ENCODE measurements at regions not wholly inside any gene's neighbourhood (a gene's known extent, or its start where the extent isn't known, plus 50 kb on each side); places are given as distances from the start of the nearest gene placed in this dataset.
"Not testable (repeated sequence)": the region's sequence is repeated elsewhere in the genome, so short reads cannot be mapped to it uniquely, and the experiment has no call there.

DNA sequence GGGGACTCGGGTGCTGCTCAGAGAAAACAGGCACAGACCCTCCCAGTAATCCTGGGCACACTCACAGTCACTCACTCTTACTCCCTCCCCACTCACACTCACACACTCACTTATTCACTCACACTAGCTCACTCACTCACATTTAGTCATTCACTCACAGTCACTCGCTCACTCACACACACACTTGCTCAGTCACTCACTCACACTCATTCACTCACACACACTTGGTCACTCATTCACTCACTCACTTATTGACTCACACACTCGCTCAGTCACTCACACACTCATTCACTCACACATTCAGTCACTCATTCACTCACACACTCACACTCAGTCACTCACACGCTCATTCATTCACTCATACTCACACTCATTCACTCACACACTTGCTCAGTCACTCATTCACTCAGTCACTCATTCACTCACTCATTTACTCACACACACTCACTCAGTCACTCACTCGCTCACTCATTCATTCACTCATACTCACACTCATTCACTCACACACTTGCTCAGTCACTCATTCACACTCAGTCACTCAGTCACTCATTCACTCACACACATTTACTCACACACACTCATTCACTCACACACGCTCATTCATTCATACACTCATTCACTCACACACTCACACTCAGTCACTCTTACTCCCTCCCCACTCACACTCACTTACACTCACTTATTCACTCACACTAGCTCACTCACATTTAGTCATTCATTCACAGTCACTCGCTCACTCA lies 164.2 kb upstream of the C1orf174 start:
- DNase-seq (ENCODE audit: low spot score) = no peak

DNA sequence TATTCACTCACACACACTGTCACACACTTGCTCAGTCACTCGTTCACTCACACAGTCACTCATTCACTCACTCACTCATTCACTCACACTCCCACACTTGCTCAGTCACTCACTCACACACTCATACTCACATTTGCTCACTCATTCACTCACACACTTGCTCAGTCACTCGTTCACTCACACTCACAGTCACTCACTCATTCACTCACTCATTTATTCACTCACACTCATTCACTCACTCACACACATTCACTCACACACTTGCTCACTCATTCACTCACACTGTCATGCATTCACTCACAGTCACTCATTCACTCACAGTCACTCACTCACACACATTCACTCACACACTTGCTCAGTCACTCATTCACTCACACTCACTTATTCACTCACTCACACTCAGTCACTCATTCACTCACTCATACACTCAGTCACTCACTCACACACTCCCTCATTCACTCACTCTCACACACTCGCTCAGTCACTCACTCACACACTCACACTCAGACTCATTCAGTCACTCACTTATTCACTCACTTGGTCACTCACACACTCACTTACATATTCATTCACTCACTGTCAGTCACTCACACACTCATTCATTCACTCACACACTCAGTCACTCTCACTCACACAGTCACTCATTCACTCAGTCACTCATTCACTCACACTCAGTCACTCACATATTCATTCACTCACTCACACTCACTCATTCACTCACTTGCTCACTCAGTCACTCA lies 167.0 kb upstream of the C1orf174 start:
- DNase-seq (ENCODE audit: low spot score) = no peak

DNA sequence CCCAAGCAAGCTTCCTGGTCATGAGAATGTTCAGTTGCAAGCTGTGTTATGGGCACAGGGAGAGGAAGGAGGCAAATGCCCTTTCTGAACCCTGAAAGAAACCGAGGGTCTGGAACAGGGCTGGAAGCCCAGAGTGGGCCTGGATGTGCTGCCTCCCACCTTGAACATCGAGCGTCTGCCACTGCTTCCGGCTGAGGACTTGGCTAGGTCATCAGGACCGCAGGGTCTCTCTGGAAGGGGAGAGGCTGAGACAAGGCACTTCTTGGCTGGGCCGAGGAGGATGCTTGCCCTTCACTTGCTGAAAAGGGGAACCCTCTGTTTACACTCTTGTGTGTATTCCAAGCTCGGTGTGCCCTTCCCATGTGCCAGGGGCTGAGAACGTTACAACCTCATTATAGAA lies 168.0 kb upstream of the C1orf174 start:
- DNase-seq (ENCODE audit: low spot score) = no peak

DNA sequence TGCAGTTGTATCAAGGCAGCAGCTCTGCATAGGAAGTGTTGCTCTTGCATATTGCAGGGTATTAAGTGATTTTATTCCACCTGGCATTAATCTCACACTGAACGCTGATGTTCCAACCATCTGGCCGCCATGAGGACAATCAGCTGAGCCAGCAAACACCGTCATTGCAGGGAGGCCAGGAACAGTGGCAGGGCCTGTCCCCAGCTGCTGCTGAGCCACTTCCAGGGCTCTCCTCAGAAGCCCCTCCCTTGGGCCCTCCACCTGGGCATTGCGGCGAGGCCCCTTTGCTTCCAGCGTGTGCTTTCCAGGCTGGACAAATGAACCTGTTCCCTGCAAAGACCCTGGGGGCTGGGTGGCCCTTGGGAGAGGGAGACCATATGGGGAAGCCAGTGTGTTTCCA lies 171.6 kb upstream of the C1orf174 start:
- no peak for DNase-seq (ENCODE audit: low spot score)

DNA sequence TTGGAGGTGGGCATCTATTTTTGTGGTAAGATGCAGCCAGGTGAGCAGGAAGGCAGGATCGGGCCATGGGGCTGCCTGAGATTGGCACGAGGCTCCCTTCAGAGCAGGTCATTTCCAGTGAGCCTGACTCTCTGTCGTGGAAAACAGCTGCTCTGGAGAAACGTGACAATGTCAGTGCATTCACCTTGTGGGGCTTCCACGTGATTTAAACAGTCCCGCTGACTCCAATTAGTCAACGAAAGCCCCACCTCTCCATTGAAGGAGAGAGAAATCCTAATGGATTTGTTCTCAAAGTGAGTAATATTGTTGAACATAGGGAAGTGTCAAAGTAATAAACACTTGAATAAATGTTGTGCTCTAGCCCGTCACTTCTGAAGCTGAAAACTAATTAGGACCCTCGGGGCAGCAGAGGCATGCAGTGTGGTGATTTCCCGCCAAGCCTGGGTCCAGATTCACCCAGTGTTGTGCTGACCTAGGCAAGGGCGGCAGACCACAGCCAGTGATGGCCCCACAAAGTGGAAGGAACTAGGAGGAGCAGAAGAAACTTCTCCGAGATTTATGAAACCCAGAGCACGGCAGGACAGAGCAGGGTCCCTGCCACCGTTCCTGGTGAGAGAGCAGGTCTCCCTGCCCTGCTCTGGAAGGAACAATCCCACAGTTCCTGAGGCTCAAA lies 172.5 kb upstream of the C1orf174 start:
- no peak for DNase-seq (ENCODE audit: low spot score)

DNA sequence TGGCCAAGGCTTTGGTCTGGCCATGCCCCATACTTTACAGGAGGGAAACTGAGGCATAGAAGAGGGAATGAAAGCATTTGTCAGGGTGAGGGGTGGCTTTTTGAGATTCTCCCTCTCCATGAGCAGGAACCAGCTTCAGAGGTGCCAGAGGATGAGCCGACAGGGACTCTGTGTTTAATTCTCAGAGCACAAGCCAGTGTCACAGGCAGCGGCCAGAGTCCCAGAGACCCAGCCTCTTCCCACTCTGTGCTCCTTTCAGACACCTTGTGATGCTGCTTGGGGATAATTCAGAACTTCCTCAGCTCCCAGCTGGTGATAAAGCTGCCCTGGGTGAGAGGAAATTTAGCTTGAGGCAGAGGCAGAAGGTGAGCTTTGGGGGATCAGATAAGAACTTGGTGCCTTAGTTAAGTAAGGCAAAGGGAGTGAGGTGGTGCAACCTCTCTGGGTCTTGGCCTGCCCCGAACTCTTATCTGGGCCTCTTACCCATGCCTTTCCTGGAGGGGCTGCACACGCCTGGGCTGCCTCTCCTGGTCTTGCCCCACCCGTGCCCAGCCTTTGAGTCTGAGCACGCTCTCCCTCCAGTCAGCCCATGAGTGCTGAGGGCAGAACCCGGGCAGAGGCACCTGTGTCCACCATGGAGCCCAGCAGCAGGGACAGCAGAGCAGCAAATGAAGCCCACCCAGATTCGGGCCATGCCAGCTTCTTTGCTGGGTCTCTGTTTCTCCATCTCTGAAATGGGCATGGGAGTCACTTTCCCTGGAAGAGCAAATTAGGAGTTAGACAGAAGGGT lies 175.6 kb upstream of the C1orf174 start:
- DNase-seq (ENCODE audit: low spot score) = no peak

DNA sequence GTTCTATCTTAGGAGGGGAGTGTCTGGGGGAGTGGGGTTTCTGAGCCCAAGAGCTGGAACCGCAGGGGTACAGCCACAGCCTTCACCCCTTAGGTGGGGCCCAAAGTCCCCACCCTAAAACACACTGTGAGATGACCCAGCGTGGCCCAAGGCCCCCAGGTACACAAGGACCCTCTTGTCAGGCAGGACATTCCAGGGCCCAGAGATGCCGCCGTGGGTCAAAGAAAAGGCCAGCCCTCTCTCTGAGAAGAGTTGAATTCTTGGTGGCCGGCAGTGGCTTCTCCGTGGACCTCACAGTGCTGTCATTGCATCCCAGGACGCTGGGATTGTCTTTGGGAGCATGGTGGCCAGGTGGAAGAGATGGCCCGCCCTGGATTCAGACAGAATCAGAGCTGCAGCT lies 176.3 kb upstream of the C1orf174 start:
- no peak for DNase-seq (ENCODE audit: low spot score)

DNA sequence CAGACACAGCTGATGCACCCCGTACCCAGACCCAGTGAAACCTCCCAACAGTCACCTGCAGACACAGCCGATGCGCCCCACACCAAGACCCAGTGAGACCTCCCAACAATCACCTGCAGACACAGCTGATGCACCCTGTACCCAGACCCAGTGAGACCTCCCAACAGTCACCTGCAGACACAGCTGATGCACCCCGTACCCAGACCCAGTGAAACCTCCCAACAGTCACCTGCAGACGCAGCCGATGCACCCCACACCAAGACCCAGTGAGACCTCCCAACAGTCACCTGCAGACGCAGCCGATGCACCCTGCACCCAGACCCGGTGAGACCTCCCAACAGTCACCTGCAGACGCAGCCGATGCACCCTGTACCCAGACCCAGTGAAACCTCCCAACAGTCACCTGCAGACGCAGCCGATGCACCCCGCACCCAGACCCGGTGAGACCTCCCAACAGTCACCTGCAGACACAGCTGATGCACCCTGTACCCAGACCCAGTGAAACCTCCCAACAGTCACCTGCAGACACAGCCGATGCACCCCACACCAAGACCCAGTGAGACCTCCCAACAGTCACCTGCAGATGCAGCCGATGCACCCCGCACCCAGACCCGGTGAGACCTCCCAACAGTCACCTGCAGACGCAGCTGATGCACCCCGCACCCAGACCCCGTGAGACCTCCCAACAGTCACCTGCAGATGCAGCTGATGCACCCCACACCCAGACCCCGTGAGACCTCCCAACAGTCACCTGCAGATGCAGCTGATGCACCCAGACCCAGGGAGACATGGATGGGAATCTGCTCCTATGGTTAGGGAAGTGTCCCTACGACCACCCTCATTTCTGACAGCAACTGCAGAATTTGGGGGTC lies 178.3 kb upstream of the C1orf174 start:
- DNase-seq (ENCODE audit: low spot score) = not testable (repeated sequence)

DNA sequence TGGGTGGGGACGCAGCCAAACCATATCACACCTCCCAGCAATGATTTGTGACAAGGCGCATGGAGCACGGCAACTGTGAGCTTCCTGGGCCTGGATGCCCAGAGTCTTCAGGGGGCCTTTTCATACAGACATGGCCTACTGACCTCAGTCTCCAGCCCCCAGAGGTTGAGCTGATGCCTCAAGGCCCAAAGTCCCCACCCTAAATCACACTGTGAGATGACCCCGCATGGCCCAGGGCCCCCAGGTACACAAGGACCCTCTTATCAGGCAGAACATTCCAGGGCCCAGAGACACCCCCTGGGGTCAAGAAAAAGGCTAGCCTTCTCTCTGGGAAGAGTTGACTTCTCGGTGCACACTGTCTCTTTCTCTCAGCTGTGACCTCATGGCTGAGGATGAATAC lies 179.7 kb upstream of the C1orf174 start:
- no peak for DNase-seq (ENCODE audit: low spot score)

DNA sequence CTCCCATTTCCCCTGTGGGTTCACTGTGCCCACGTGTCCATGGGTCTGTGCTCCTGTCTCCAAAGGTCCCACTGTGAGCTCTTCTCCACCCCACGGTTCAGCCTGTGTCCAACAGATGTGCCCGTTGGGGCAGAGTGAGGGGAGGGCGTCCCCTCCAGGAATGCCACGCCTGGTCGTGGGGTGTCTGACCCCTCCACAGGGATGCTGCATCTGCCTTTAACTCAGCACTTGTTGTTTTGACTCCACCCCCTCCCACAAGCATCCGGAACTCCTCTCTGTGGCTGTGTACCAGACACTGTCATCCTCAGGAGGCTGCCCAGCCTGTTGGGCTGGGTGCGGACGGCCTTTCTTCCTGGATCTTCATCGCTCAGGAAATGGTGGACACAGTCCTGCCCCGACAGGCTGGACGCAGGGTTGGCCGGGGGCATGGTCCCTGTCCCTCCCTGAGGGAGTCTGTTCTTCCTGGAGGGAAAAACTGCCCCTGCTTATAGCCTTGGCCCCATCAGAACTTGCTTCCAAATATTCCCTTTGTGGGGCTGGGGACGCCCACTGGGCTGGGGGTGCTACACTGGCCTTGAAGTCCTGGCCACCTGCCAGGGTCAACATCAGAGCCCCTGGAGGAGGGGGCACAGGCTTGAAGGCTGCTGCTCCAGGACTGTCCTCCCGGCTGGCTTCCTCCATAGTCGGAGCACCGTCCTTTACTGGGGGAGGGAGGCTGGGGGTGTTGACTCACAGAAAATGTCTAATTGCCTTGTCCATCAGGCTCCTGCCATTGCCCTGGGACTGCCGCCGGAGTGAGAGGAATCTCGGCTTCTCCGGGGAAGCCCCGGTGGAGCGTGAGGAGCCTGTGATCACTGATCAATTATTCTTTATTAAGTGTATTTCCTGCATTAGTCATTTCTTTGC lies 182.0 kb upstream of the C1orf174 start:
- DNase-seq (ENCODE audit: low spot score) = no peak

DNA sequence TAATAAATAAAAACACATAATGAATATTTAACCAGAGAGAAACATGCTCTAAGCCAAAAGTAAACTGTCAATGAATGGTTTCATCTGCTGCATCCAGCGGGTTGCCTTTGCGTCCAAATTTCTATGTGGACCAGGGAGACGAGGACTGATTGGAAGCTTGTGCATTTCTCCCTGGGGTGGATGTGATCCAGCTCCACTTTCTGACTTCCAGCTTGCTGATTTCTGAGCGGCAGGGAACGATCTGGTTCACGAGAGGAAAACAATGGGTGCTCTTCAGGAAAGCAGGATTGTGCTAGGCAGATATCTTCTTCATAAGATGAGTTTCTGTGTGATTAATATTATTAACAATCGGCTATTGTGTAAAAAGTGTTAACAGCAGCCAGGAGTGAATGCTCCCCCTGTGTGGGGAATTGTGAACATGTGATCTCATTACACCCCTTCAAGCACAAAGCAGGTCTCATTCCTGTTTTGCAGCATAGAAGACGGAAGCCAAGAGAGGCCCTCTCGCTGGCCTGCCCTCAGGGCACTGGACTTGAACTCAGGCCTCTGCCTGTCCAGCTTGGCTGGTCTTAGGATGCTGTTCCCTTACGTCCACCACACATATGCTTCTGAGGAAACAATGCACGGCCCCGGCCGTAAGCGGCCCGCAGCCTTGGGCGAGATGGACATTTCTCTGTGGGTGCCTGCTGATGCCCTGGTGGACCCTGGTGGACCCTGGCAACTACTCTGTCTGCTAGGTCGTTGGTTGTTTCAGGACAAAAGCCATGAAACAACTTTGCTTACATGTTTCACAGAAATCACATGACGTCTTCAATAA lies 183.4 kb upstream of the C1orf174 start:
- DNase-seq (ENCODE audit: low spot score) = no peak

DNA sequence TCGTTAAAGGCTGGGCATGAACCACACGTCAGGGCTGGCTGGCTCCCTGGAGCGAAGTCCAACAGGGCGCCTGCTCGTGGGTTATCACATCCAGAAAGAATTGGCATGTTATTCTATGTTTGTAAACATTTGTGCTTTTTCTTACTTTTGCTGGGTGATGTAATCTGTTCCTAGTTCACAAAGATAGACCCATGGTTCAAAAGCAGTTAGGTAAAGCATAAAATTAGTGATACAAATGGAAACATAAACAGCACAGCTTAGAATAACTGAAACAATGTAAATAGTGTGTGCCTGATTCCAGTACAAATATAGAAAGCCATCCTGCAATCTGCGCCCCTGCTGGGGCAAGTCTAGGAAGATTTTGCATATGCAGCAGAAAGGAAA lies 184.0 kb upstream of the C1orf174 start:
- no peak for DNase-seq (ENCODE audit: low spot score)

DNA sequence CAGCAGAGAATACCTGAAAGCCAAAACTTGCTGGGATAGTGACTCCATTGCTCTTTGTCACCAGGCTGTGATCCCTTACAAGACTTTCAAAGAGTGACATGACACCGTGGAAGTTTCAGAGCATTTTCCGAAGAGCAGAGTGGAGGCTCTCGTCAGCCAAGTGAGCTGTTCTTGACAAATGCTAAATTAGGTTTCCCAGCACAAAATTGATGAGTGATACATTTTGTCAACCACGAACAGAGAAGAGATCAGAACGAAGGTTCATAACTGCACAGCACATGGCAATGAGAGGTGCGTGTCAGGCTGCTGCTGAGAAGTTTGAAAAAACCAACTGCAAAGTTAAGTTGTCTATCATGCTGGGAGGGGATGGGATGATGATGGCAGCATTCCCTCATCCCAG lies 184.4 kb upstream of the C1orf174 start:
- no peak for DNase-seq (ENCODE audit: low spot score)

DNA sequence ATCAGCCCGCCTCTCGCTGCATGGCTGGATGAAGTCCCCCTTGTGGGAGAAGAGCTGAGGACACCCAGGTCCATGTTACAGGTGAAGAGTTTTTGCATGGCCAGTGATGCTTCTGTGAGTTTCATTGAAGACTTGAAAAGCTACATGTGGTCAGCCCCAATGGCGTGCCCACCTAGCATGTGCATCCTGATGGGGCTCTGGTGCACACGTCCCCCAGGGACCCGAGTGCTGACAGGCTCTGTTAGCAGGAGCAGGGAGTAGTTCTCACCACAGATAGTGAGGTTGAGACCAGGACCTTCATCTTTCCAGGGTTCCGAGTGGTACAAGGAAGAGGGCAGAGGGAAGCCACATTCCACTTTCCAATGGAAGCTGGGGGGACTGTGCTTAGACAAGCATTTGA lies 184.8 kb upstream of the C1orf174 start:
- DNase-seq (ENCODE audit: low spot score) = no peak

DNA sequence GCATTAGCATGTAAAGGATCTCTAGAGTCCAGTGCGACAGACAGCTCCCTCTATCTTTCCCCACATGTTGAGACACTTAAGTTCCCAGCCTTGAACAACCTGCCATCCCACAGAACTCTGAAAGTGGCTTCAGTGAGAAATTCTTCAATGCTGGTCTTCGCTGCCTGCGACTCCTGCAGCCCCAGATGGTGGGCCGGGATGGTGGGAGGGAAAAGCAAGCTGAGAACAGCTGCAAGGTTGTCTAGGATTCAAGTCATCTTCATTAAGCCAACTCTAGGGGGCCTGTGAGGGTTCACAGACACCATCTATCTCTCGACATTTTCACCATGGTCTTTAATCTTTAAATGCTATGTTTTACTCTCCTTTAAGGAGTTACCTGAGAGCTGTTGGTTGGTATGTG lies 185.5 kb upstream of the C1orf174 start:
- no peak for DNase-seq (ENCODE audit: low spot score)

DNA sequence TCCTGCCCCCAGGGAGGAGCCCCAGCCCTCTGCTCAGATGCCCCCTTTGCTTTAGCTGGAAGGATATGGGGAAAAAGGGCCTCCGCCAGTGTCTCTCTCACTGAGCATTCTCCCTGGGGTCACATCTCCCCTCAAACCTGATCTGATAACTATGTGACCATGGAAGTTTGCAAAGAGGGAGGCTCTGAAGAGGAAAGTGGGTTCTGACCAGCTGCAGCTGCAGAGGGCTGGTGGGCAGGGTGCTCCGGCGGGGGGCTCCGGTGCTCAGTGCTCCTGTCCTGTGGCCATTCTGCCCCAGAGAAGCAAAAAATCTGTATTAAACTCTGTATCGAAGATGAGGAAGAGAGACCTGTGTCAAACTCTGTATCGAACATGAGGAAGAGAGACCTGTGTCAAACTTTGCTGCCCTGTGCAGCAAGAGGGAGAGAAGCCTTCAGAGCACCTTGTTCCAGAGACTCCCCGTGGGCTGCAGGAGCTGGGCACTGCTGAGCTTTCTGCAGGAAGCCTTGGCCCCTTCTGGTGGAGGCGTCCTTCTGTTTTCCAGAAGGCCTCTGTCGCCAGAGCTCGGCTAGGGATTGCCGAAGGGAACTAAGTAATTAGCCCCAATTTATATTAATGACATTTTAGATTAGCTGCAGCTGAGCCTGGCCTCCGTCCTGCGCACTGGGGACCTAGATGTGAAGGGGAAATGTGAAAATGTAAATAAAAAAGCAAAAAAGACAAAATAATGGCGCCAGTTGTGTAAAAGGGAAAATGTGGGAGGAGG lies 186.2 kb upstream of the C1orf174 start:
- DNase-seq (ENCODE audit: low spot score) = no peak

DNA sequence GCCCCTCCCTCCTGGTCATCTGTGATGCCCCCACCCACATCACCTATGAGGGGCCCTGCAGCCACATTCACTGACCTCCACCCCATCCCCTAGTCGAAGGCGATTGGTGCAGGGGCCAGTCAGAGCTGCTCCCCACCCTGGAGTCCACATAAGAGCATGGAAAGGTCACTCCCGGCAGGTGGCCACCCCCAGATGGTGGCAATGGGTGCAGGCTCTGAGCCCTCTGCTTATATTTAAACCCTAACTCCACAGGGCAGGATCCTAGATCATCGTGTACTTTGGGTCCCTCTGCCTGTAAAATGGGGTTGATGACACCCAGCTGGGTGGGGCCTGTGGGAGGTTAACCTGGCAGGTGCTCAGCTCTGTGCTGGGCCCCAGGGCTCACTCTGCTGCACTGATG lies 186.8 kb upstream of the C1orf174 start:
- no peak for DNase-seq (ENCODE audit: low spot score)

DNA sequence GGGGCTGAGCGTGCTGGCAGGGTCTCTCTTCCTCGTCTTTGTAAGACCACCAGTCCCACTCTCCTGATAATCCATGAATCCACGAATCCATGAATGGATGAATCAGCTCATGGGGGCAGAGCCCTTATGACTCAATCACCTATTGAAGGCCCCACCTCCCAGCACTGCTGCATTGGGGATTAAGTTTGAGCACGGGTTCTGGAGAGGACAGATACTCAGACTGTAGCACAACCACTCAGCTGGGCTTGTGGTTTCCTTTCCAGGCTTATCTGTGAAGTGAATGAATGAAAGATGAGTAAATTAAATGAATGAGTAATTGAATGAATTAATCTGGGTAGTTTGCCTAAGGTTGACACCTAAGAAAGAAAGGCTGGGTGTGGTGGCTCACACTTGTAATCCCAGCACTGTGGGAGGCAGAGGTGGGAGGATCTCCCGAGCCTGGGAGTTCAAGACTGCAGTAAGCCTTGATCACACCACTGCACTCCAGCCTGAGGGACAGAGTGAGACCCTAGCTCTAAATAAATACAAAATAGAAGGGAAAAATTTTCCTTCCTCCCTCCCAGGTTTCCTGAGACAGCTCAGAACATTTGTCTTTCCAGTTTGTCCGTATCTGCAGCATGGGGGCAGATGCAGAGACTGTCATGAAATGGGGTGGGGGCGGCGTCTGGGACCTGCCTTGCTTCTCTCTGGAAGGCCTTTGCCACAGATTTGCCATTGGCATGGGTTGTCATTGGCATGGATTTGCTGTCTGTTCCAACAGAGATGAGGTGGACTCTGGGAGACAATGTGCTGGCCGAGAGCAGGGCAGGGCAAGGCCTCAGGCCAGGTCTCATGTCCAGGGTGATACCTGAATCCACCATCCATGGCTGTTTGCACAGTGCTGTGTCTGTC lies 187.7 kb upstream of the C1orf174 start:
- no peak for DNase-seq (ENCODE audit: low spot score)
